ENCODE measurements at regions not wholly inside any gene's neighbourhood (a gene's known extent, or its start where the extent isn't known, plus 50 kb on each side); places are given as distances from the start of the nearest gene placed in this dataset.

GRCh38 chr20:61045091-61045490, 207.0 kb upstream of the CDH4 start:
- no peak for DNase-seq (ENCODE audit: low read depth in 2 of 2)

- no peak for DNase-seq (ENCODE audit: low read depth in 2 of 2)
Measured at GRCh38 chr20:61045876-61046585, 206.0 kb upstream of the CDH4 start.

GRCh38 chr20:61046721-61047351, 205.2 kb upstream of the CDH4 start:
- DNase-seq (ENCODE audit: low read depth in 2 of 2): no peak

GRCh38 chr20:61047515-61047914, 204.5 kb upstream of the CDH4 start:
- no peak for DNase-seq (ENCODE audit: low read depth in 2 of 2)

- no peak for DNase-seq (ENCODE audit: low read depth in 2 of 2)
Measured at GRCh38 chr20:61048302-61048701, 203.8 kb upstream of the CDH4 start.

- DNase-seq (ENCODE audit: low read depth in 2 of 2): no peak
Measured at GRCh38 chr20:61049684-61050083, 202.4 kb upstream of the CDH4 start.

- no peak for DNase-seq (ENCODE audit: low read depth in 2 of 2)
Measured at GRCh38 chr20:61050336-61050890, 201.6 kb upstream of the CDH4 start.

- DNase-seq (ENCODE audit: low read depth in 2 of 2): no peak
Measured at GRCh38 chr20:61052195-61052750, 199.8 kb upstream of the CDH4 start.

- no peak for DNase-seq (ENCODE audit: low read depth in 2 of 2)
Measured at GRCh38 chr20:61052776-61053442, 199.2 kb upstream of the CDH4 start.

- no peak for DNase-seq (ENCODE audit: low read depth in 2 of 2)
Measured at GRCh38 chr20:61053487-61053886, 198.6 kb upstream of the CDH4 start.

- no peak for DNase-seq (ENCODE audit: low read depth in 2 of 2)
Measured at GRCh38 chr20:61053889-61054288, 198.2 kb upstream of the CDH4 start.

GRCh38 chr20:61054411-61054810, 197.7 kb upstream of the CDH4 start:
- DNase-seq (ENCODE audit: low read depth in 2 of 2): no peak

- no peak for DNase-seq (ENCODE audit: low read depth in 2 of 2)
Measured at GRCh38 chr20:61055180-61056010, 196.7 kb upstream of the CDH4 start.

GRCh38 chr20:61056116-61056515, 195.9 kb upstream of the CDH4 start:
- DNase-seq (ENCODE audit: low read depth in 2 of 2): no peak

GRCh38 chr20:61056627-61057442, 195.2 kb upstream of the CDH4 start:
- no peak for DNase-seq (ENCODE audit: low read depth in 2 of 2)

- no peak for DNase-seq (ENCODE audit: low read depth in 2 of 2)
Measured at GRCh38 chr20:61057443-61058121, 194.5 kb upstream of the CDH4 start.

- no peak for DNase-seq (ENCODE audit: low read depth in 2 of 2)
Measured at GRCh38 chr20:61061981-61062380, 190.1 kb upstream of the CDH4 start.

GRCh38 chr20:61065853-61066252, 186.2 kb upstream of the CDH4 start:
- DNase-seq (ENCODE audit: low read depth in 2 of 2): no peak

GRCh38 chr20:61066526-61066925, 185.5 kb upstream of the CDH4 start:
- no peak for DNase-seq (ENCODE audit: low read depth in 2 of 2)

GRCh38 chr20:61067221-61067620, 184.8 kb upstream of the CDH4 start:
- no peak for DNase-seq (ENCODE audit: low read depth in 2 of 2)
